ENCODE measurements at regions not wholly inside any gene's neighbourhood (a gene's known extent, or its start where the extent isn't known, plus 50 kb on each side); places are given as distances from the start of the nearest gene placed in this dataset.

- TF ChIP-seq POLR2AphosphoS5 (IDR thresholded peaks at IDR 0.05; ENCODE audit: borderline replicate concordance, low read depth, low read length): no peak
- TF ChIP-seq EZH2 (IDR thresholded peaks at IDR 0.05): no peak
- TF ChIP-seq FOXP2 (optimal IDR thresholded peaks at IDR 0.05; ENCODE audit: control extremely low read depth, extremely low read length, insufficient read depth): no peak
Measured at GRCh38 chr13:87952377-87952776, 281.2 kb downstream of the SLITRK5 start.
